A549 (cell line): ENCODE measurements at regions not wholly inside any gene's neighbourhood (a gene's known extent, or its start where the extent isn't known, plus 50 kb on each side); places are given as distances from the start of the nearest gene placed in this dataset.

Experiments
- ATAC-seq, 2 experiments: fragments of 200-7000 bp in 1 of 2; fragments of >200 bp in 1 of 2; cut with Nextera tagmentation in 1 of 2; cut with Tn5 transposase in 1 of 2; 3 replicates each; pipeline versions ENCODE4 v1.8.0 to v1.9.1; 2018 to 2020; ENCODE audit warnings: mild to moderate bottlenecking in 1 of 2, moderate library complexity in 1 of 2
- CTCF ChIA-PET: fragments of 300-600 bp; sonication (Branson Sonifier 250); formaldehyde crosslinking; extraction: SDS; loops from one replicate; lab custom pipeline; 2021; ENCODE audit warnings: antibody characterized with exemption, inconsistent platforms; lab: Yijun Ruan, JAX
- POLR2A ChIA-PET: fragments of 350-600 bp; formaldehyde crosslinking; extraction: SDS; loops from one replicate; lab custom pipeline; 2021; ENCODE audit warnings: antibody characterized with exemption, inconsistent platforms; lab: Yijun Ruan, JAX
- DNase-seq, 2 experiments: peaks; one replicate each; pipeline versions ENCODE4 v3.0.0 to v3.0.0-alpha.2; 2011 to 2016; ENCODE audit warnings: low read depth in 1 of 2, low spot score in 1 of 2
- FAIRE-seq: peaks from 2 replicates; lab custom pipeline; 2011; peaks lifted over from hg19 to GRCh38; lab: Jason Lieb, UNC
- H3K27ac ChIP-seq, 2 experiments: fragments of >200 bp; sonication (Bioruptor Twin); formaldehyde crosslinking; 3 replicates each; pipeline ENCODE4 v1.5.1; 2016 to 2017
- H3K4me1 ChIP-seq: fragments of >200 bp; sonication (Bioruptor Twin); formaldehyde crosslinking; 3 replicates; pipeline ENCODE4 v1.6.1; 2016
- H3K4me2 ChIP-seq: fragments of >200 bp; sonication (Bioruptor Twin); formaldehyde crosslinking; 3 replicates; pipeline ENCODE4 v1.6.1; 2016
- H3K4me3 ChIP-seq: fragments of >200 bp; sonication (Bioruptor Twin); formaldehyde crosslinking; 3 replicates; pipeline ENCODE4 v1.5.1; 2016
- H3K9me3 ChIP-seq: fragments of >200 bp; sonication (Bioruptor Twin); formaldehyde crosslinking; 3 replicates; pipeline ENCODE4 v1.6.1; 2016
- ATOH8 ChIP-seq: fragments of 250-450 bp; sonication (Bioruptor Pico); IDR thresholded peaks from 2 replicates; pipeline ENCODE4 v1.5.0; 2020; ENCODE audit warnings: low read depth, mild to moderate bottlenecking, moderate library complexity
- CEBPB ChIP-seq, 2 experiments: fragments of >200 bp in 1 of 2; sonication (Bioruptor Twin) in 1 of 2; formaldehyde crosslinking in 1 of 2; IDR thresholded peaks; 2 replicates each; pipeline ENCODE4 v1.6.1; 2012 to 2016
- E2F6 ChIP-seq: IDR thresholded peaks from 2 replicates; pipeline ENCODE4 v1.6.1; 2012; ENCODE audit warnings: low read depth, borderline replicate concordance
- EHF ChIP-seq: fragments of 250-450 bp; sonication (Bioruptor Pico); IDR thresholded peaks from 2 replicates; pipeline ENCODE4 v1.5.0; 2020; ENCODE audit warnings: mild to moderate bottlenecking
- ELK1 ChIP-seq: fragments of 150-350 bp; IDR thresholded peaks from 2 replicates; pipeline ENCODE4 v1.6.1; 2014; ENCODE audit warnings: low read depth, mild to moderate bottlenecking, low read length
- FOSB ChIP-seq: fragments of 250-450 bp; sonication (Bioruptor Pico); IDR thresholded peaks from 2 replicates; pipeline ENCODE4 v1.5.0; 2020; ENCODE audit warnings: mild to moderate bottlenecking, moderate library complexity
- FOSL2 ChIP-seq, 2 experiments: fragments of 450-650 bp in 1 of 2; fragments of >200 bp in 1 of 2; sonication (Bioruptor Twin) in 1 of 2; formaldehyde crosslinking; IDR thresholded peaks; 2 replicates each; pipeline versions ENCODE4 v1.5.0 to v1.6.1; 2016 to 2020; ENCODE audit warnings: mild to moderate bottlenecking in 1 of 2, moderate library complexity in 1 of 2
- GATA3 ChIP-seq: IDR thresholded peaks from 2 replicates; pipeline ENCODE4 v1.6.1; 2012; ENCODE audit warnings: borderline replicate concordance
- HOXB13 ChIP-seq: fragments of 250-450 bp; sonication (Bioruptor Pico); IDR thresholded peaks from 2 replicates; pipeline ENCODE4 v1.5.0; 2020; ENCODE audit warnings: low read depth, mild to moderate bottlenecking, moderate library complexity
- MAX ChIP-seq: IDR thresholded peaks from 2 replicates; pipeline ENCODE4 v1.6.1; 2012
- TP53 ChIP-seq: fragments of 250-450 bp; sonication (Bioruptor Pico); IDR thresholded peaks from 2 replicates; pipeline ENCODE4 v1.5.0; 2021; ENCODE audit warnings: mild to moderate bottlenecking, moderate library complexity
- WGBS: methylation state at CpG from one replicate; pipeline ENCODE4 v1.1.6; 2017; ENCODE audit errors: missing lambda C conversion rate; 5-methylcytosine and 5-hydroxymethylcytosine counted together

- ATAC-seq (peak; percentile 60 to 76; a peak in 4 of 6 replicates), DNase-seq (peak in 1 of 2 experiments; percentile 76), FAIRE-seq (no peak)
- TF ChIP-seq ELK1 (no peak), FOSL2 (IDR thresholded peaks at IDR 0.05) (no peak), FOSL2 (CRISPR knock-in tag; IDR thresholded peaks at IDR 0.05) (peak; percentile 8; the same call in 1 of the 2 replicates), TP53 (CRISPR knock-in tag) (no peak), GATA3 (peak; percentile 72; the same call in 1 of the 2 replicates)
- Histone ChIP-seq H3K4me3 (no peak overlapping the region), H3K4me2 (peak overlapping the region; percentile 77), H3K4me1 (peaks cover 25% of the 10 kb centered on the region), H3K27ac (peak overlapping the region; percentile 92), H3K9me3 (peaks cover 5% of the 10 kb centered on the region; the same call in 1 of the 3 replicates)
- CTCF ChIA-PET: interaction anchor here (1.1 kb wide), 1 partner anchor 48 kb away, joined by 3 read pairs; no protein-coding TSS in a partner anchor
- POLR2A ChIA-PET: no interaction called here
- 34% methylated on average over 4 of the region's 4 CpGs for WGBS
Observed at GRCh38 chr1:67898033-67898726, 64.9 kb upstream of the GNG12 start.

GRCh38 chr1:67897270-67897949 is 64.1 kb upstream of the GNG12 start:
- WGBS: 25% methylated on average over 9 of the region's 9 CpGs
- Histone ChIP-seq H3K27ac (peak overlapping the region; percentile 92), H3K9me3 (peaks cover 10% of the 10 kb centered on the region; the same call in 1 of the 3 replicates), H3K4me3 (no peak overlapping the region; the same call in 2 of the 3 replicates), H3K4me1 (peaks cover 25% of the 10 kb centered on the region), H3K4me2 (peak overlapping the region; percentile 77)
- ATAC-seq (peak; percentile 71 to 79), FAIRE-seq (no peak), DNase-seq (peak in 1 of 2 experiments; percentile 48)
- TF ChIP-seq CEBPB (IDR thresholded peaks at IDR 0.05) (no peak), EHF (CRISPR knock-in tag) (no peak), E2F6 (peak; percentile 16; the same call in 1 of the 2 replicates), ATOH8 (CRISPR knock-in tag) (no peak)
- CTCF ChIA-PET: interaction anchor here (1.1 to 1.3 kb wide), 2 partner anchors 9 to 48 kb away, joined by 3 read pairs; no protein-coding TSS in a partner anchor
- POLR2A ChIA-PET: interaction anchor here (1.0 kb wide), 1 partner anchor 82 kb away, joined by 3 read pairs; no protein-coding TSS in a partner anchor

GRCh38 chr1:67896826-67897225 is 63.6 kb upstream of the GNG12 start:
- no peak for FAIRE-seq

More at GRCh38 chr1:67896826-67897225, 63.6 kb upstream of the GNG12 start:
- no peak overlapping the region for H3K4me3 ChIP-seq
- ATAC-seq: peak; percentile 84 to 89
- peaks cover 25% of the 10 kb centered on the region for H3K4me1 ChIP-seq
- H3K4me2 ChIP-seq: peak overlapping the region; percentile 77
- peak overlapping the region; percentile 92 for H3K27ac ChIP-seq
- POLR2A ChIA-PET: interaction anchor here (1.0 kb wide), 1 partner anchor 82 kb away, joined by 3 read pairs; no protein-coding TSS in a partner anchor
- TF ChIP-seq GATA3: peak; percentile 58
- no peak for TF ChIP-seq HOXB13 (CRISPR knock-in tag)
- no peak for TF ChIP-seq FOSB (CRISPR knock-in tag)
- peak; percentile 63; the same call in 1 of the 2 replicates for TF ChIP-seq E2F6
- peak; percentile 66; the same call in 1 of the 2 replicates for TF ChIP-seq MAX
- TF ChIP-seq, all 56 proteins: peak for 3
- CTCF ChIA-PET: interaction anchor here (1.3 kb wide), 1 partner anchor 10 kb away, joined by 3 read pairs; no protein-coding TSS in a partner anchor
- peak in 1 of 2 experiments; percentile 83 for DNase-seq
- H3K9me3 ChIP-seq: peaks cover 10% of the 10 kb centered on the region; the same call in 1 of the 3 replicates
- WGBS: 24% methylated on average over 6 of the region's 6 CpGs
